GM21360 (cell line): ENCODE measurements at regions not wholly inside any gene's neighbourhood (a gene's known extent, or its start where the extent isn't known, plus 50 kb on each side); places are given as distances from the start of the nearest gene placed in this dataset.

Experiments used
- ATAC-seq: cut with Tn5 transposase; IDR thresholded peaks from one replicate; pipeline ENCODE4 v1.9.1; 2021; ENCODE audit warnings: mild to moderate bottlenecking, moderate library complexity; ENCODE audit not compliant: unreplicated experiment

GRCh38 chr20:17012546-17013226 is 214.2 kb upstream of the PCSK2 start:
- ATAC-seq: no peak

- no peak for ATAC-seq
Observed at GRCh38 chr20:17014217-17014616, 212.6 kb upstream of the PCSK2 start.

GRCh38 chr20:17014756-17015366 is 212.0 kb upstream of the PCSK2 start:
- ATAC-seq: no peak

- no peak for ATAC-seq
Observed at GRCh38 chr20:17017232-17017631, 209.6 kb upstream of the PCSK2 start.

- ATAC-seq: no peak
Observed at GRCh38 chr20:17021481-17021880, 205.4 kb upstream of the PCSK2 start.

- no peak for ATAC-seq
Observed at GRCh38 chr20:17023036-17023435, 203.8 kb upstream of the PCSK2 start.

- no peak for ATAC-seq
Observed at GRCh38 chr20:17023806-17024205, 203.0 kb upstream of the PCSK2 start.

- ATAC-seq: no peak
Observed at GRCh38 chr20:17024513-17025119, 202.2 kb upstream of the PCSK2 start.

- ATAC-seq: no peak
Observed at GRCh38 chr20:17026346-17026745, 200.5 kb upstream of the PCSK2 start.

- no peak for ATAC-seq
Observed at GRCh38 chr20:17029698-17030097, 197.1 kb upstream of the PCSK2 start.

- no peak for ATAC-seq
Observed at GRCh38 chr20:17036541-17036940, 190.3 kb upstream of the PCSK2 start.

- ATAC-seq: no peak
Observed at GRCh38 chr20:17042122-17042521, 184.7 kb upstream of the PCSK2 start.

- ATAC-seq: no peak
Observed at GRCh38 chr20:17043323-17043722, 183.5 kb upstream of the PCSK2 start.

- no peak for ATAC-seq
Observed at GRCh38 chr20:17044891-17045290, 181.9 kb upstream of the PCSK2 start.

- no peak for ATAC-seq
Observed at GRCh38 chr20:17059465-17059864, 167.4 kb upstream of the PCSK2 start.

- ATAC-seq: no peak
Observed at GRCh38 chr20:17061715-17062114, 165.1 kb upstream of the PCSK2 start.

GRCh38 chr20:17062712-17063111 is 164.1 kb upstream of the PCSK2 start:
- ATAC-seq: no peak

- no peak for ATAC-seq
Observed at GRCh38 chr20:17066902-17067301, 159.9 kb upstream of the PCSK2 start.

GRCh38 chr20:17068084-17068711 is 158.6 kb upstream of the PCSK2 start:
- ATAC-seq: no peak

- no peak for ATAC-seq
Observed at GRCh38 chr20:17077030-17077429, 149.8 kb upstream of the PCSK2 start.

- no peak for ATAC-seq
Observed at GRCh38 chr20:17083738-17084137, 143.1 kb upstream of the PCSK2 start.

GRCh38 chr20:17084909-17085308 is 141.9 kb upstream of the PCSK2 start:
- no peak for ATAC-seq
